ENCODE measurements at regions not wholly inside any gene's neighbourhood (a gene's known extent, or its start where the extent isn't known, plus 50 kb on each side); places are given as distances from the start of the nearest gene placed in this dataset.

DNA sequence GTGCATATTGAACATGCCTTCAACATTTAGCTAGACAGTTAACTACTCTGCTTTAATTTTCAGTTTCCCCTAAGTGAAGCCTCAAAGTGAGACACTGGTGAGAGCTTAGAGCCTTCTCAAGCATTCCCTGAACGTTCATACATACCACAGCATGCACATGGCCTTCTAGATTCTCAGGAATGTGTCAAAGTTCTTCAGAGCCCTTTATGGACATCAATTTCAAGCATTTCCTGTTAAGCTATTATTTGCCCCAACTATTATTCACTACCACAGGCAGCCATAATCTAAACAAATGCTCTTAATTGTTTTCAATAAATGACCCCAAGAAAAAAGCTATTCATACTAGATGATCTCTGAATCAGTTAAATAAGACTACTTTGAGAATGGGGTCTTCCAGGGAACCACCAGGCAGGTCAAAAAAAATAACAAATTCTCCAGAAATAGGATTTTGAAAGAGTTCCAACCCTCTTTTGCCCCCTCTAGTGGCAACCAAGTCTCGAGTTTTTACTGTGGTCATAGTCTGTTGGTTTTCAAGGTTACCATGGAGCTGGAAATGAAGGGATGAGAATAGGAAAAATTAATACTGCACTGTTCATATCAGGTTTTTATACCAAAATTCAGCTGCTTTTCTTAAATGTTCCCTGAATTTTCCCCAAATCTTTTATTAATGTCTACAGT lies 235.4 kb downstream of the RAB28 start:
- DNase-seq (ENCODE audit: low spot score): no peak

GRCh38 chr4:13246107-13246506 lies 238.0 kb downstream of the RAB28 start:
- no peak for DNase-seq (ENCODE audit: low spot score)

DNA sequence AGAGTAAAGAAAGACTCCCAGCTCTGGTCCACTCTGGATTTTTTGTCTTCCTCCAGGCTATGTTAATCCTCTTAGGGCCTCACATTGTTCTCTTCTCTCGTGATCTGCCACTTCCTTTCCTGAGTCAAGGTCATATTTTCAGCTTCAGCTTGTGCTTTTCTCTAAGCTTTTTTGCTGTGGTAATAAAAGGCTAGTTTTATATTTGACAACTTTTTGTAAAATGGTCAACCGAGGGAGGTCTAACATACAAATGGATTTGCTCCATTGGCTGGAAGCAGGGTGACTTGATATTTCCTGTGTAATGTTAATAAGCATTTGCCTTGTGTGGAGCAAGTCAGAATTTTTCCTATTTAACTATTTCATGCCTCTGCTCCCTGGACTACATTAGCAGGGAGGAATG lies 239.7 kb downstream of the RAB28 start:
- DNase-seq (ENCODE audit: low spot score): no peak

- no peak for DNase-seq (ENCODE audit: low spot score)
Measured at GRCh38 chr4:13243152-13243551, 241.0 kb downstream of the RAB28 start.

DNA sequence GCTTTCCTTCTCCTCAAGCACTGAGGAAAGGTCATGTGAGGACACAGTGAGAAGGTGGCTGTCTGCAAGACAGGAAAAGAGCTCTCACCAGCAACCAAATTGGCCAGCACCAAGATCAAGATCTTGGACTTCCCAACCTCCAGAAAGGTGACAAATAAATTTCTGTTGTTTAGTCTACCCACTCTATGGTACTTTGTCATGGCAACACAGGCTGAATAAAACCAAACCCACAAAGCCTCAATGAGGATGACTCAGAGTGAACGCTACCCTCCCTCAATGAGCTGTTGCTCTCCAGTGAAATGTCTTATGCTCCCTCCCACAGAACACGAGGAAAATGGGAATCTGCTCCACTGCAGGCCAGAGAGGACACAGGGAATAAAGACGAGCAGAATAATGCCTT lies 244.1 kb downstream of the RAB28 start:
- DNase-seq (ENCODE audit: low spot score): no peak

DNA sequence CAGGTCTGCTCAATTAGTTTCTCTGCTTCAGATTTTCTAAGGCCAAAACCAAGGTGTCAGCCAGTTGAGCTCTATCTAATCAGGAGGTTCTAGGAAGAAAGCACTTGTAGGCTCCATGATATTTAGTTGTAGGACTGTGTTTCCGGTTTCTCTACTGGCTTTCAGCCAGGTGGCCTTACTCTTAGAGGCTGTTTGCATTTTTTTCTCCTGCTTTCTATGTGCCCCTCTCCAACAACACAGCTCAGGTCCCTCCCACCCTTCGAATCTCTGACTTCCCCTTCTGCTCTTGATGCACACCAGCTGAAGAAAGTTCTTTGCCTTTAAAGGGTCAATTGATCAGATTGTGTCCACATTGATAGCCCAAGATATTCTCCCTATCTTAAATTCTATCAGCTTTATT lies 245.2 kb downstream of the RAB28 start:
- DNase-seq (ENCODE audit: low spot score): no peak

- no peak for DNase-seq (ENCODE audit: low spot score)
Measured at GRCh38 chr4:13236485-13236884, 247.7 kb downstream of the RAB28 start.

DNA sequence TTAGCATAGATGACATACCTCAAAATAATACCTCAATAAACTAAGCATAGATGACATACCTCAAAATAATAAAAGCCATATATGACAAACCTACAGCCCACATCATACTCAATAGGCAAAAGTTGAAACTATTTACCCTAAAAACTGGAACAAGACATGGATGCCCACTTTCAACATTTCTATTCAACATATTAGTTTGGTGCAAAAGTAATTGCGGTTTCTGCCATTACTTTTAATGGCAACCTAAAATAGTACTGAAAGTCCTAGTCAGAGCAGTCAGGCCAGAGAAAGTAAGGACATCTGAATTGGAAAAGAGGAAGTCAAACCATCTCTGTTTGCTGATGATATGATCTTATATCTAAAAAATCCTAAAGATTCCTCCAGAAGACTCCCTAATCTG lies 250.4 kb downstream of the RAB28 start:
- DNase-seq (ENCODE audit: low spot score): no peak

- DNase-seq (ENCODE audit: low spot score): no peak
Measured at GRCh38 chr4:13219971-13220370, 264.2 kb downstream of the RAB28 start.

DNA sequence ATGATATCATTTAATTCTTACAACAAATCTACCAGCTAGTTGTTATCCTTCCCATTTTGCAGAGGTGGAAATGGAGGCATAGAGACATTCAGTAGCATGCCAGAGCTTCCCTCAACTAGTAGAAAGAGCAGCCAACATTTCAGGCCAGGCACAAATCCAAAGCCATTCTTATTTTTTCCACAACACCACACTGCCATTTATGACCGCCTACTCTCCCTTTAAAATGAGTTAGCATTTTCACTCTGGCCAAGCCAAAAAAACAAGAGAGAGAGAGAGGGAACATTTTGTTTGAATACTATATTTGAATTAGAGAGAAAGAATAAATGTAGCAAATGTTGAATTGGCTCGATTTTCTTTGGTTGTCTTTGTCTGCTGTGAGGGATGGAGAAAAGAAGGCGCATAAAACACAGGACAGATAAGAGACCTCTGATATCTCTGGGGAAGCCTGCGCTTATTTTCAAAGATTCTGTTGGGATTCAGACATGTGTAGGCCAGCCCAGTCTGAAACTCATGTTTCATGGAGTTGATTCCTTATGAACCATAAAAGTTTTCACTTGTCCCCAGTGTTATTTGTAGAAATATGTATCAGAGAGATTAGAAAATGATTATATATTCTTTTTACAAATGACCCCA lies 265.7 kb downstream of the RAB28 start:
- DNase-seq (ENCODE audit: low spot score): peak; percentile 25

- DNase-seq (ENCODE audit: low spot score): no peak
Measured at GRCh38 chr4:13215560-13215959, 268.6 kb downstream of the RAB28 start.

- no peak for DNase-seq (ENCODE audit: low spot score)
Measured at GRCh38 chr4:13212936-13213335, 271.2 kb downstream of the RAB28 start.

GRCh38 chr4:13209600-13209999 lies 274.5 kb downstream of the RAB28 start:
- DNase-seq (ENCODE audit: low spot score): no peak

DNA sequence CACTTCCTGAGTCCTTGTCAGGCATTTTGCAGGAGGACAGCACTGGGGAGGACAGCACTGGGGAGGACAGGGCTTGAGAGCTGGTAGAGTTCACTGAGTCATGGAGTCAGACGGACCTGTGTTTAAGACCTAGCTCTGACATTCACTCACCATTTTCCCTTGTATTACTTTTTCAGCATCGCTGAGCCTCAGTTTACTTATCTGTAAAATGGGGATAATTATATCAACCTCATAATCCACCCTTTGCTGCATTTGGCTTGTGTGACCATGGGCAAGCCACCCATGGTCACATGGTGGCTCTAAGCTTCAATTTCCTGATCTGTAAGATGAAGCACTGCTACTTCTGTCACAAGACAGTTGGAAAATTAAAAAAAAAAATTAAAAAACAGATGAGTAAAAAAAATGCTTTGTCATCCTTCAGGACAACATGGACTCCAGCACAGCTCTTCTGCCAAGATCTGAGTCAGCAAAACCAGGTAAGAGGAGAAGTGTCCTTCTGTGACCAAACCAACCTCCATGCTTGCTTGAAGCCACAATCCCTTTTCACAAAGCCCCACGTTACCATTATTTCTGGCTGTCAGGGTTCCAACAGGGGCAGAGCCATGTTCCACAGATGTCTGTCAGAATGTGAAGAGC lies 275.5 kb downstream of the RAB28 start:
- DNase-seq (ENCODE audit: low spot score): no peak

- no peak for DNase-seq (ENCODE audit: low spot score)
Measured at GRCh38 chr4:13207226-13207625, 276.9 kb downstream of the RAB28 start.

DNA sequence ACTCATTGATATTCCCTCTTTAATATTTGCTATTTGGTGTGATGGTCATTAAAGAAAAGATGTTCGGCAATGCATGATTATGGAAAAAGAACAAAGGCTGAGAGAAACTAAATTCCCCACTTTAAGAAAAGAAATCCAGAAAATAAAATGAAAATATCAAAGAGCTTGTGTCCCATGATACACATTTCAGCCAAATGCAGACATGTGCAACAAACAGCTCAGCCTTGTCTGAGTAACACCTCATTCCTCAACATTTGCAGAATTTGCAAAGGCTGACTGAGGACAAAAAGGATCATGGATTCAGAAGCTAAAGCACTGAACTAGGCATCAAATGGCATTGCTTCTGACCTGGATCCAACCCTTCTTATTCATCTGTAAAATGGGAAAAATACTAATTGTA lies 281.0 kb downstream of the RAB28 start:
- no peak for DNase-seq (ENCODE audit: low spot score)

- no peak for DNase-seq (ENCODE audit: low spot score)
Measured at GRCh38 chr4:13202701-13203100, 281.4 kb downstream of the RAB28 start.

GRCh38 chr4:13201241-13201640 lies 282.9 kb downstream of the RAB28 start:
- DNase-seq (ENCODE audit: low spot score): no peak

DNA sequence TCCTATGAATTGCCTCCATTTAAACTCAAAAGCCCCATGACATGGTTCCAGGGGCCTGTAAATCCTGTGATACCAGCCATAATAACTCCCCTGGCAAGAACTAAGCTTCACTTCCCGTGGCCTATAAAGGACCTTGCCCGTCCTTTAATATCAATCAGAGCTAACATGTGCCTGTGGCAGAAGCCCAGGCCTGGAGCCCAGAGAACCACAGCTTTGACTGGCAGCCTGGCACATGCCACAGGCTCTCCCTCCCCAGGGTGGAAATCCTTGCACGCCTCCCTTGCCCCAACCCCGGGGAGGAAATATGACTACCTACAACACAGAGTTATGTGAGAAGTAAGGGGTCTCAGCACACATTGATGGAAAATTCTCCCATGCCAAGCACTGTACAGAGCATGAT lies 287.4 kb downstream of the RAB28 start:
- DNase-seq (ENCODE audit: low spot score): no peak

DNA sequence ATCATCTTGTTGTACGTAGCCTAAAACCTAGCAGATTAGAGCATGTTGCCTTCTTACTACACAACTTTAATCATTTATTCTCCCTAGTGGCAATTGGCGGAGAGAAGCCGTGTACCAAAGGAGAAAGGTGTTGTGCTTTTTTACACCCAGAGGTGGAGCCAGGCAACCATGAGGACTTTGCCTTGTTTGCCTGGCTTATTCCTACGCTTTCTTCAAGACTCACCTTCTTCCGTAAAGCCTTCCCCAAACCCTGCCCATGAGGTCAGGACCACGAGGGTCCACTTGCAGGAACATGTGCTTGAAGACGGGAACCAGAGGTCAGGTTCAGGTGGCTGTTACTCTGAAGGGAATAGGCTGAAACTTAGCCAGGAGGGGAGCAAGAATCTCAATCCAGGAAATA lies 290.5 kb downstream of the RAB28 start:
- DNase-seq (ENCODE audit: low spot score): no peak

- DNase-seq (ENCODE audit: low spot score): no peak
Measured at GRCh38 chr4:13190093-13190721, 293.9 kb downstream of the RAB28 start.

- DNase-seq (ENCODE audit: low spot score): no peak
Measured at GRCh38 chr4:13184199-13184598, 299.9 kb downstream of the RAB28 start.

GRCh38 chr4:13182133-13182532 lies 302.0 kb downstream of the RAB28 start:
- no peak for DNase-seq (ENCODE audit: low spot score)

Measured in pons (tissue), 1 donor.